ENCODE measurements at regions not wholly inside any gene's neighbourhood (a gene's known extent, or its start where the extent isn't known, plus 50 kb on each side); places are given as distances from the start of the nearest gene placed in this dataset.

DNA sequence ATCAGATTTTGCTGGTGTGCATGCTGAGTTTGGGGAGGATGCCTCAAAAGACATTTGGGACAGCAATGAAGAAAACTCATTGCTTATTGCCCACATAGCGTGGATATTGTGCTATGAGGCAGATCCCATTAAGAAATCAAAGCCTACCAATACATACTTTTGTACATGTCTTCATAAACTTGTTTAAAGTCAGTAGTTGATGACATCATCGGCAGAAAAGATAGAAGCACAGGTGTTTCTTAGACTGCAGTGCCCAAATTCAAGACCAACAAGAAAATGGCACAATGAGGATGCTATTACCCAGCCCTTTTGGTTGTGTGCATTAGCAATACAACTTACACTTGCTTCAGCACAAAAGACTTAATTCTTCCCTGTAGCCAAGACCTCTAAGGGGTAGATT is 428.7 kb upstream of the RARB start:
- H4K20me1 ChIP-seq (ENCODE audit: insufficient read depth) = no peaks in the 10 kb centered on the region

GRCh38 chr3:25000971-25001591 is 427.0 kb upstream of the RARB start:
- H3K4me2 ChIP-seq (ENCODE audit: low read length) = no peak overlapping the region
- H4K20me1 ChIP-seq (ENCODE audit: insufficient read depth) = no peaks in the 10 kb centered on the region
- H3F3A ChIP-seq (ENCODE audit: insufficient read depth, low read length, poor library complexity, severe bottlenecking) = no peaks in the 10 kb centered on the region
- H3K9me3 ChIP-seq (ENCODE audit: low read length) = no peaks in the 10 kb centered on the region
- no peaks in the 10 kb centered on the region for H3K36me3 ChIP-seq (ENCODE audit: insufficient read depth, low read length)
- no peaks in the 10 kb centered on the region for H3K79me2 ChIP-seq (replicated peaks; ENCODE audit: insufficient read depth, low read length)
- H3K4me3 ChIP-seq (ENCODE audit: low read length) = no peak overlapping the region
- no peak overlapping the region for H2AFZ ChIP-seq (ENCODE audit: low read depth, low read length)
- H3K9me2 ChIP-seq (ENCODE audit: insufficient read depth, low read length) = no peaks in the 10 kb centered on the region
- no peak overlapping the region for H3K9ac ChIP-seq (ENCODE audit: low read length)
- no peaks in the 10 kb centered on the region for H3K27me3 ChIP-seq (ENCODE audit: insufficient read depth, low read depth, low read length)
- no peak overlapping the region for H3K27ac ChIP-seq (ENCODE audit: low read length)
- TF ChIP-seq POLR2AphosphoS5 (IDR thresholded peaks at IDR 0.05) = no peak
- no peak for TF ChIP-seq TAF1 (IDR thresholded peaks at IDR 0.05; ENCODE audit: low read depth)

More for the DNA sequence above, 428.7 kb upstream of the RARB start:
- TF ChIP-seq CTCF (IDR thresholded peaks at IDR 0.05; ENCODE audit: poor library complexity, severe bottlenecking) (no peak), EZH2 (IDR thresholded peaks at IDR 0.05; ENCODE audit: borderline replicate concordance, insufficient read depth, low read length, poor library complexity, severe bottlenecking) (no peak), MXI1 (conservative IDR thresholded peaks at IDR 0.05; ENCODE audit: poor library complexity, severe bottlenecking) (no peak), EP300 (conservative IDR thresholded peaks at IDR 0.05; ENCODE audit: poor library complexity, severe bottlenecking) (no peak), TAF1 (IDR thresholded peaks at IDR 0.05; ENCODE audit: low read depth) (no peak), POLR2AphosphoS5 (IDR thresholded peaks at IDR 0.05) (no peak), SMC3 (conservative IDR thresholded peaks at IDR 0.05; ENCODE audit: poor library complexity) (no peak), RAD21 (conservative IDR thresholded peaks at IDR 0.05) (no peak)
- TF ChIP-seq, protein P1, sequence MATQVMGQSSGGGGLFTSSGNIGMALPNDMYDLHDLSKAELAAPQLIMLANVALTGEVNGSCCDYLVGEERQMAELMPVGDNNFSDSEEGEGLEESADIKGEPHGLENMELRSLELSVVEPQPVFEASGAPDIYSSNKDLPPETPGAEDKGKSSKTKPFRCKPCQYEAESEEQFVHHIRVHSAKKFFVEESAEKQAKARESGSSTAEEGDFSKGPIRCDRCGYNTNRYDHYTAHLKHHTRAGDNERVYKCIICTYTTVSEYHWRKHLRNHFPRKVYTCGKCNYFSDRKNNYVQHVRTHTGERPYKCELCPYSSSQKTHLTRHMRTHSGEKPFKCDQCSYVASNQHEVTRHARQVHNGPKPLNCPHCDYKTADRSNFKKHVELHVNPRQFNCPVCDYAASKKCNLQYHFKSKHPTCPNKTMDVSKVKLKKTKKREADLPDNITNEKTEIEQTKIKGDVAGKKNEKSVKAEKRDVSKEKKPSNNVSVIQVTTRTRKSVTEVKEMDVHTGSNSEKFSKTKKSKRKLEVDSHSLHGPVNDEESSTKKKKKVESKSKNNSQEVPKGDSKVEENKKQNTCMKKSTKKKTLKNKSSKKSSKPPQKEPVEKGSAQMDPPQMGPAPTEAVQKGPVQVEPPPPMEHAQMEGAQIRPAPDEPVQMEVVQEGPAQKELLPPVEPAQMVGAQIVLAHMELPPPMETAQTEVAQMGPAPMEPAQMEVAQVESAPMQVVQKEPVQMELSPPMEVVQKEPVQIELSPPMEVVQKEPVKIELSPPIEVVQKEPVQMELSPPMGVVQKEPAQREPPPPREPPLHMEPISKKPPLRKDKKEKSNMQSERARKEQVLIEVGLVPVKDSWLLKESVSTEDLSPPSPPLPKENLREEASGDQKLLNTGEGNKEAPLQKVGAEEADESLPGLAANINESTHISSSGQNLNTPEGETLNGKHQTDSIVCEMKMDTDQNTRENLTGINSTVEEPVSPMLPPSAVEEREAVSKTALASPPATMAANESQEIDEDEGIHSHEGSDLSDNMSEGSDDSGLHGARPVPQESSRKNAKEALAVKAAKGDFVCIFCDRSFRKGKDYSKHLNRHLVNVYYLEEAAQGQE (IDR thresholded peaks at IDR 0.05; ENCODE audit: borderline replicate concordance) = no peak
- Histone ChIP-seq H3K4me2 (ENCODE audit: low read length) (no peak overlapping the region), H3K27ac (ENCODE audit: low read length) (no peak overlapping the region), H2AFZ (ENCODE audit: low read depth, low read length) (no peak overlapping the region), H3F3A (ENCODE audit: insufficient read depth, low read length, poor library complexity, severe bottlenecking) (no peaks in the 10 kb centered on the region), H3K27me3 (ENCODE audit: insufficient read depth, low read depth, low read length) (no peaks in the 10 kb centered on the region), H3K9ac (ENCODE audit: low read length) (no peak overlapping the region), H3K36me3 (ENCODE audit: insufficient read depth, low read length) (no peaks in the 10 kb centered on the region), H3K79me2 (replicated peaks; ENCODE audit: insufficient read depth, low read length) (no peaks in the 10 kb centered on the region), H3K9me2 (ENCODE audit: insufficient read depth, low read length) (no peaks in the 10 kb centered on the region), H3K9me3 (ENCODE audit: low read length) (no peaks in the 10 kb centered on the region), H3K4me3 (ENCODE audit: low read length) (no peak overlapping the region)
